ENCODE measurements at regions not wholly inside any gene's neighbourhood (a gene's known extent, or its start where the extent isn't known, plus 50 kb on each side); places are given as distances from the start of the nearest gene placed in this dataset.

DNA sequence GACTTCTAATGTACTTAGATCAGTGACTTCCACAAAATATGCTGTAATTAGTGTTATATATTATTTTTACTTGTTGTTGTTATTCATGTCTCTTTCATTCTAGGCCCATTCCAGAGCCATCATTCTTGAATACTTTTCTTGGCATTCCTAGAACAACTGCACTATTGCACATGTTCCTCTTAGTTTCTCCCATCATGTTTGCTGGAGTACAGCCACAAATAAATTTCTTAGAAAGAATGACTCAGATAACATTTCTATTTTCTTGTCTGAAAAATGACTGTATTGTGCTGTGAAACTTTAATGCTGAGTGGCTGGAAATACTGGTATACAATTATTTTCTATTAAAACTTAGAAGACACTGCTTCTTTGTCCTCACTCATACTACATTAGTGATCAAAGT is 651.0 kb upstream of the STEAP1 start:
- no peaks in the 10 kb centered on the region for H3K27me3 Mint-ChIP-seq (ENCODE audit: insufficient read depth, unreplicated experiment)
- POLR2A ChIA-PET: no interaction called here
- BruUV-seq (replicated peaks): no TSS peak

DNA sequence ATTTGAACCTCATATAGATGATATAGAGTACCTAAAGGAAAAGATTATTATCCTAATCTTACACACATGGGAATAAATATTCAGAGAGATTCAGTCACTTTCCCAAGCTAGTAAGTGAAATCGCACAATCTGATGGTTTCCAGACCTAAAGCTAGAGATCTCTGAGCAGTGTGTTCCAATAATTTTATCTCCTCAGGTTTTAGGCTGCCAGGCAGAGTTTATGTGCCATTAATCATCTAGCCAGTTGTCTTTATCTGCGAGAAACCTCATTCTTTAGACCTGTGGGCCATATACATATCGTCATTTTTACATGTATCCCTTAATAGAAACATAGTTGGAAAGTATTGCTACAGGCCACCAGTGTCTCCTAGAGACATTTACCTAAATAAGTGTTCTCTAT is 647.2 kb upstream of the STEAP1 start:
- H3K36me3 Mint-ChIP-seq (ENCODE audit: insufficient read depth, unreplicated experiment): no peaks in the 10 kb centered on the region
- no peaks in the 10 kb centered on the region for H3K4me1 ChIP-seq

More for the DNA sequence above, 651.0 kb upstream of the STEAP1 start:
- no peaks in the 10 kb centered on the region for H3K36me3 ChIP-seq (ENCODE audit: control insufficient read depth, insufficient read depth, low read length)
- no peaks in the 10 kb centered on the region for H3K36me3 Mint-ChIP-seq (ENCODE audit: insufficient read depth, unreplicated experiment)
- no peaks in the 10 kb centered on the region for H3K4me1 ChIP-seq
- H3K9me3 ChIP-seq: no peaks in the 10 kb centered on the region
- no peak overlapping the region for H3K4me3 ChIP-seq (ENCODE audit: low read depth, low read length)
- CTCF ChIA-PET: no interaction called here
- H3K27me3 ChIP-seq (replicated peaks; ENCODE audit: control insufficient read depth, insufficient read depth, low read length): no peaks in the 10 kb centered on the region
- no peak for TF ChIP-seq CTCF (IDR thresholded peaks at IDR 0.05; ENCODE audit: insufficient read depth in 1 of 2, low read depth in 1 of 2, low read length in 1 of 2, severe bottlenecking in 1 of 2, unreplicated experiment in 1 of 2)
- no peaks in the 10 kb centered on the region for H3K4me1 Mint-ChIP-seq (ENCODE audit: low read depth, unreplicated experiment)
- no peaks in the 10 kb centered on the region for H3K9me3 Mint-ChIP-seq (ENCODE audit: unreplicated experiment)
- no peak for DNase-seq
- intact Hi-C loops (cut with micrococcal nuclease; ENCODE audit: unreplicated experiment): no loop called here
- H3K27ac Mint-ChIP-seq (ENCODE audit: unreplicated experiment): no peak overlapping the region
- no peak overlapping the region for H3K4me3 Mint-ChIP-seq (ENCODE audit: unreplicated experiment)

DNA sequence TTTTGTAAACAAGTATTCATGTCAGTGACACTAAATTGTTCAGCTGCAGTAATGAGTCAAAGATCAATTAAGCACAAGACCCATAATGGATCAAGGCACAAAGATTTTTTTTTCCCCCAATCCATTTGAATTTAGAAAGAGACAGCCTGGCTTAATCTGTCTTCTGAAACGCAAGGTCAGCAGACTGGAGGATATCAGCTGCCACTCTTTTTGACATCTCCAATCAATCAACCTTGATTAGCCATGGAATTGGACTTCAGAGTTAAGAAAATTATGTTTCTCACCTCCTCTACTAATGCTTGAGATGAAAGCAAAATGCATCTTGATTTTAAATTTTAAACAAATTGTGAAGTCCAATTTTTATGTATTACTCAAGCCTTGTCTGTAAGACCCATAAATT is 642.4 kb upstream of the STEAP1 start:
- POLR2A ChIA-PET: no interaction called here
- no peaks in the 10 kb centered on the region for H3K4me1 Mint-ChIP-seq (ENCODE audit: low read depth, unreplicated experiment)
- H3K27me3 Mint-ChIP-seq (ENCODE audit: insufficient read depth, unreplicated experiment): peaks cover 2% of the 10 kb centered on the region
- no peak for DNase-seq
- TF ChIP-seq CTCF (IDR thresholded peaks at IDR 0.05; ENCODE audit: insufficient read depth in 1 of 2, low read depth in 1 of 2, low read length in 1 of 2, severe bottlenecking in 1 of 2, unreplicated experiment in 1 of 2): no peak
- intact Hi-C loops (cut with micrococcal nuclease; ENCODE audit: unreplicated experiment): no loop called here
- H3K36me3 ChIP-seq (ENCODE audit: control insufficient read depth, insufficient read depth, low read length): no peaks in the 10 kb centered on the region
- H3K36me3 Mint-ChIP-seq (ENCODE audit: insufficient read depth, unreplicated experiment): no peaks in the 10 kb centered on the region
- no peak overlapping the region for H3K27ac Mint-ChIP-seq (ENCODE audit: unreplicated experiment)
- H3K4me1 ChIP-seq: no peaks in the 10 kb centered on the region
- no peak overlapping the region for H3K4me3 Mint-ChIP-seq (ENCODE audit: unreplicated experiment)
- H3K9me3 Mint-ChIP-seq (ENCODE audit: unreplicated experiment): peaks cover 7% of the 10 kb centered on the region
- no peaks in the 10 kb centered on the region for H3K27me3 ChIP-seq (replicated peaks; ENCODE audit: control insufficient read depth, insufficient read depth, low read length)
- CTCF ChIA-PET: no interaction called here
- BruUV-seq (replicated peaks): no TSS peak
- H3K9me3 ChIP-seq: no peaks in the 10 kb centered on the region
- H3K4me3 ChIP-seq (ENCODE audit: low read depth, low read length): no peak overlapping the region

More for the DNA sequence above, 647.2 kb upstream of the STEAP1 start:
- intact Hi-C loops (cut with micrococcal nuclease; ENCODE audit: unreplicated experiment): no loop called here
- Mint-ChIP-seq H3K9me3 (ENCODE audit: unreplicated experiment) (no peaks in the 10 kb centered on the region), H3K4me1 (ENCODE audit: low read depth, unreplicated experiment) (no peaks in the 10 kb centered on the region), H3K27ac (ENCODE audit: unreplicated experiment) (no peak overlapping the region), H3K4me3 (ENCODE audit: unreplicated experiment) (no peak overlapping the region), H3K27me3 (ENCODE audit: insufficient read depth, unreplicated experiment) (peaks cover 2% of the 10 kb centered on the region)
- DNase-seq: no peak
- Histone ChIP-seq H3K36me3 (ENCODE audit: control insufficient read depth, insufficient read depth, low read length) (no peaks in the 10 kb centered on the region), H3K9me3 (no peaks in the 10 kb centered on the region), H3K27me3 (replicated peaks; ENCODE audit: control insufficient read depth, insufficient read depth, low read length) (no peaks in the 10 kb centered on the region), H3K4me3 (ENCODE audit: low read depth, low read length) (no peak overlapping the region)
- no peak for TF ChIP-seq CTCF (IDR thresholded peaks at IDR 0.05; ENCODE audit: insufficient read depth in 1 of 2, low read depth in 1 of 2, low read length in 1 of 2, severe bottlenecking in 1 of 2, unreplicated experiment in 1 of 2)
- POLR2A ChIA-PET: no interaction called here
- CTCF ChIA-PET: no interaction called here
- BruUV-seq (replicated peaks): no TSS peak
